ENCODE measurements at regions not wholly inside any gene's neighbourhood (a gene's known extent, or its start where the extent isn't known, plus 50 kb on each side); places are given as distances from the start of the nearest gene placed in this dataset.
"Not testable (repeated sequence)": the region's sequence is repeated elsewhere in the genome, so short reads cannot be mapped to it uniquely, and the experiment has no call there.

- no peak for TF ChIP-seq REST (tag by site-specific recombination; IDR thresholded peaks at IDR 0.05)
These were observed 103.1 kb upstream of the FAM47B start (continued) for GRCh38 chrX:34839451-34839850.

- POLR2A ChIA-PET; CTCF ChIA-PET; H3K4me3 ChIP-seq (ENCODE audit: low read depth, low read length); H3K4me1 ChIP-seq (ENCODE audit: control insufficient read depth, insufficient read depth, low read length); H3K9me3 ChIP-seq (ENCODE audit: control insufficient read depth, insufficient read depth, low read depth, low read length); H3K27ac ChIP-seq (ENCODE audit: extremely low read depth, low read depth, low read length); H3K36me3 ChIP-seq (ENCODE audit: control insufficient read depth in 2 of 2, insufficient read depth in 1 of 2, low read length in 2 of 2): not testable (repeated sequence)
These were observed 101.4 kb upstream of the FAM47B start for GRCh38 chrX:34841205-34841604.

GRCh38 chrX:34848281-34848680 lies 94.3 kb upstream of the FAM47B start:
- CTCF ChIA-PET: no interaction called here
- Histone ChIP-seq H3K36me3 (ENCODE audit: control insufficient read depth in 2 of 2, insufficient read depth in 1 of 2, low read length in 2 of 2) (no peaks in the 10 kb centered on the region), H3K27ac (ENCODE audit: extremely low read depth, low read depth, low read length) (no peak overlapping the region), H3K4me3 (ENCODE audit: low read depth, low read length) (no peak overlapping the region), H3K4me1 (ENCODE audit: control insufficient read depth, insufficient read depth, low read length) (no peaks in the 10 kb centered on the region), H3K9me3 (ENCODE audit: control insufficient read depth, insufficient read depth, low read depth, low read length) (no peaks in the 10 kb centered on the region)
- no peak for TF ChIP-seq ZNF707 (tag by site-specific recombination; IDR thresholded peaks at IDR 0.05)
- POLR2A ChIA-PET: no interaction called here

- POLR2A ChIA-PET: no interaction called here
- no peak overlapping the region for H3K27ac ChIP-seq (ENCODE audit: extremely low read depth, low read depth, low read length)
- no peak overlapping the region for H3K4me3 ChIP-seq (ENCODE audit: low read depth, low read length)
- CTCF ChIA-PET: no interaction called here
- TF ChIP-seq ZNF324 (tag by site-specific recombination; IDR thresholded peaks at IDR 0.05): no peak
- TF ChIP-seq ZNF175 (tag by site-specific recombination; IDR thresholded peaks at IDR 0.05): no peak
- no peak for TF ChIP-seq ZNF2 (tag by site-specific recombination; IDR thresholded peaks at IDR 0.05)
- no peak for TF ChIP-seq ZNF704 (tag by site-specific recombination; IDR thresholded peaks at IDR 0.05)
- TF ChIP-seq ZFHX2 (tag by site-specific recombination; conservative IDR thresholded peaks at IDR 0.05): no peak
- no peak for TF ChIP-seq ZNF610 (tag by site-specific recombination; IDR thresholded peaks at IDR 0.05; ENCODE audit: borderline replicate concordance)
- TF ChIP-seq ZNF354C (tag by site-specific recombination; IDR thresholded peaks at IDR 0.05; ENCODE audit: borderline replicate concordance, low read depth): no peak
- TF ChIP-seq ZNF211 (tag by site-specific recombination; IDR thresholded peaks at IDR 0.05; ENCODE audit: low read depth): no peak
- TF ChIP-seq REST (tag by site-specific recombination; IDR thresholded peaks at IDR 0.05): no peak
- no peak for TF ChIP-seq ZNF514 (tag by site-specific recombination; IDR thresholded peaks at IDR 0.05)
- TF ChIP-seq ZSCAN16 (tag by site-specific recombination; IDR thresholded peaks at IDR 0.05): no peak
- no peaks in the 10 kb centered on the region for H3K36me3 ChIP-seq (ENCODE audit: control insufficient read depth in 2 of 2, insufficient read depth in 1 of 2, low read length in 2 of 2)
- H3K9me3 ChIP-seq (ENCODE audit: control insufficient read depth, insufficient read depth, low read depth, low read length): no peaks in the 10 kb centered on the region
- no peaks in the 10 kb centered on the region for H3K4me1 ChIP-seq (ENCODE audit: control insufficient read depth, insufficient read depth, low read length)
These were observed 93.2 kb upstream of the FAM47B start for GRCh38 chrX:34849371-34849770.
